Stimulated activated CD4-positive, alpha-beta T cell treated with anti-CD3 and anti-CD28 coated beads, Interleukin-15, amount 100 ng/mL, for 24 hours (primary cell): ENCODE measurements at regions not wholly inside any gene's neighbourhood (a gene's known extent, or its start where the extent isn't known, plus 50 kb on each side); places are given as distances from the start of the nearest gene placed in this dataset.
"Not testable (repeated sequence)": the region's sequence is repeated elsewhere in the genome, so short reads cannot be mapped to it uniquely, and the experiment has no call there.

ENCODE experiments used
- DNase-seq: peaks from one replicate; pipeline ENCODE4 v3.0.0-alpha.2; 2020

GRCh38 chr15:100721758-100722550, 119.6 kb downstream of the ASB7 start:
- no peak for DNase-seq

GRCh38 chr15:100722551-100723314, 120.3 kb downstream of the ASB7 start:
- no peak for DNase-seq

- no peak for DNase-seq
Observed at GRCh38 chr15:100723315-100723801, 121.0 kb downstream of the ASB7 start.

GRCh38 chr15:100725121-100726069, 123.0 kb downstream of the ASB7 start:
- no peak for DNase-seq

GRCh38 chr15:100726070-100726420, 123.7 kb downstream of the ASB7 start:
- no peak for DNase-seq

- no peak for DNase-seq
Observed at GRCh38 chr15:100726421-100727190, 124.2 kb downstream of the ASB7 start.

- no peak for DNase-seq
Observed at GRCh38 chr15:100727291-100727851, 125.0 kb downstream of the ASB7 start.

GRCh38 chr15:100728371-100729201, 126.2 kb downstream of the ASB7 start:
- DNase-seq: no peak

GRCh38 chr15:100729461-100729860, 127.1 kb downstream of the ASB7 start:
- DNase-seq: no peak

- no peak for DNase-seq
Observed at GRCh38 chr15:100730129-100730528, 127.7 kb downstream of the ASB7 start.

- DNase-seq: no peak
Observed at GRCh38 chr15:100730655-100731266, 128.4 kb downstream of the ASB7 start.

GRCh38 chr15:100731267-100732152, 129.1 kb downstream of the ASB7 start:
- no peak for DNase-seq

- no peak for DNase-seq
Observed at GRCh38 chr15:100732211-100733055, 130.0 kb downstream of the ASB7 start.

- DNase-seq: no peak
Observed at GRCh38 chr15:100733101-100733842, 130.9 kb downstream of the ASB7 start.

- not testable (repeated sequence) for DNase-seq
Observed at GRCh38 chr15:100733843-100734185, 131.4 kb downstream of the ASB7 start.

GRCh38 chr15:100734586-100734985, 132.2 kb downstream of the ASB7 start:
- no peak for DNase-seq

- no peak for DNase-seq
Observed at GRCh38 chr15:100735129-100736053, 133.0 kb downstream of the ASB7 start.
